SU-DHL-6 (cell line): ENCODE measurements at regions not wholly inside any gene's neighbourhood (a gene's known extent, or its start where the extent isn't known, plus 50 kb on each side); places are given as distances from the start of the nearest gene placed in this dataset.

Experiments used
- EZH2phosphoT487 ChIP-seq: fragments of 200-600 bp; sonication (generic), shearing (Covaris generic); conservative IDR thresholded peaks from 2 replicates; pipeline ENCODE4 v1.6.1; 2018; ENCODE audit warnings: mild to moderate bottlenecking, antibody characterized with exemption, low read length, moderate library complexity, mixed read lengths
- TF ChIP-seq, protein P1 (sequence below): fragments of 200-600 bp; sonication (generic); IDR thresholded peaks from one replicate; pipeline ENCODE4 v1.5.1; 2017; ENCODE audit warnings: antibody characterized with exemption, mild to moderate bottlenecking, low read length, moderate library complexity; ENCODE audit not compliant: insufficient read depth, poor library complexity, severe bottlenecking

DNA sequence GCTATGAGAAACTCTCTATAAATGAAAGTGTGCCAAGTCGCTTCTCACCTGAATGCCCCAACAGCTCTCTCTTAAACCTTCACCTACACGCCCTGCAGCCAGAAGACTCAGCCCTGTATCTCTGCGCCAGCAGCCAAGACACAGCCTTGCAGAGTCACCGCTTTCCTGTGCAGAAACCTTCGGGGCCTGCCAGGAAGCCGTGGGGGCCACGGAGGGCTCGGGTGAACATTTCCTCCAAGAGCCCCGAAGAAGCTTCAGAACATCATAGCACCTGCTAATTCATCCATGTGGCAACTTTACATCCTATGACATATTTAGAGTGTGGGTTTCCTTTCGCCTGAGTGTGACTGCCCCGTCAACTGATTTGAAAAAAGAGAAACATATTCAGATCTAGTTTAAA lies 55.7 kb upstream of the PRSS58 start:
- TF ChIP-seq EZH2phosphoT487: no peak
- TF ChIP-seq, protein P1, sequence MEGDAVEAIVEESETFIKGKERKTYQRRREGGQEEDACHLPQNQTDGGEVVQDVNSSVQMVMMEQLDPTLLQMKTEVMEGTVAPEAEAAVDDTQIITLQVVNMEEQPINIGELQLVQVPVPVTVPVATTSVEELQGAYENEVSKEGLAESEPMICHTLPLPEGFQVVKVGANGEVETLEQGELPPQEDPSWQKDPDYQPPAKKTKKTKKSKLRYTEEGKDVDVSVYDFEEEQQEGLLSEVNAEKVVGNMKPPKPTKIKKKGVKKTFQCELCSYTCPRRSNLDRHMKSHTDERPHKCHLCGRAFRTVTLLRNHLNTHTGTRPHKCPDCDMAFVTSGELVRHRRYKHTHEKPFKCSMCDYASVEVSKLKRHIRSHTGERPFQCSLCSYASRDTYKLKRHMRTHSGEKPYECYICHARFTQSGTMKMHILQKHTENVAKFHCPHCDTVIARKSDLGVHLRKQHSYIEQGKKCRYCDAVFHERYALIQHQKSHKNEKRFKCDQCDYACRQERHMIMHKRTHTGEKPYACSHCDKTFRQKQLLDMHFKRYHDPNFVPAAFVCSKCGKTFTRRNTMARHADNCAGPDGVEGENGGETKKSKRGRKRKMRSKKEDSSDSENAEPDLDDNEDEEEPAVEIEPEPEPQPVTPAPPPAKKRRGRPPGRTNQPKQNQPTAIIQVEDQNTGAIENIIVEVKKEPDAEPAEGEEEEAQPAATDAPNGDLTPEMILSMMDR: no peak
